HG03571 (cell line): ENCODE measurements at regions not wholly inside any gene's neighbourhood (a gene's known extent, or its start where the extent isn't known, plus 50 kb on each side); places are given as distances from the start of the nearest gene placed in this dataset.
"Not testable (repeated sequence)": the region's sequence is repeated elsewhere in the genome, so short reads cannot be mapped to it uniquely, and the experiment has no call there.

Source experiments
- ATAC-seq: cut with Tn5 transposase; IDR thresholded peaks from one replicate; pipeline ENCODE4 v1.9.1; 2021; ENCODE audit not compliant: unreplicated experiment

GRCh38 chr11:90282551-90283071, 59.8 kb upstream of the CHORDC1 start:
- ATAC-seq: not testable (repeated sequence)

- ATAC-seq: no peak
Measured at GRCh38 chr11:90274362-90274761, 51.5 kb upstream of the CHORDC1 start.
